ENCODE measurements at regions not wholly inside any gene's neighbourhood (a gene's known extent, or its start where the extent isn't known, plus 50 kb on each side); places are given as distances from the start of the nearest gene placed in this dataset.

GRCh38 chrX:150063138-150063518 lies 124.8 kb upstream of the EOLA2 start (continued):
- TF ChIP-seq ZZZ3 (IDR thresholded peaks at IDR 0.05; ENCODE audit: control insufficient read depth, insufficient read length, low read depth) (no peak), SP1 (IDR thresholded peaks at IDR 0.05; ENCODE audit: low read depth, low read length) (no peak), TAF1 (IDR thresholded peaks at IDR 0.05; ENCODE audit: borderline replicate concordance, low read depth, low read length) (no peak), JUNB (IDR thresholded peaks at IDR 0.05) (no peak), TCF12 (IDR thresholded peaks at IDR 0.05; ENCODE audit: low read depth, low read length) (no peak), SREBF2 (IDR thresholded peaks at IDR 0.05; ENCODE audit: low read length) (no peak), POU2F2 (IDR thresholded peaks at IDR 0.05; ENCODE audit: borderline replicate concordance, low read depth, low read length) (no peak)
- TF ChIP-seq, protein P1, sequence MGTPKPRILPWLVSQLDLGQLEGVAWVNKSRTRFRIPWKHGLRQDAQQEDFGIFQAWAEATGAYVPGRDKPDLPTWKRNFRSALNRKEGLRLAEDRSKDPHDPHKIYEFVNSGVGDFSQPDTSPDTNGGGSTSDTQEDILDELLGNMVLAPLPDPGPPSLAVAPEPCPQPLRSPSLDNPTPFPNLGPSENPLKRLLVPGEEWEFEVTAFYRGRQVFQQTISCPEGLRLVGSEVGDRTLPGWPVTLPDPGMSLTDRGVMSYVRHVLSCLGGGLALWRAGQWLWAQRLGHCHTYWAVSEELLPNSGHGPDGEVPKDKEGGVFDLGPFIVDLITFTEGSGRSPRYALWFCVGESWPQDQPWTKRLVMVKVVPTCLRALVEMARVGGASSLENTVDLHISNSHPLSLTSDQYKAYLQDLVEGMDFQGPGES (IDR thresholded peaks at IDR 0.05): no peak

- ChIA-PET CTCF (no interaction called here), RAD21 (ENCODE audit: unreplicated experiment) (no interaction called here), SMC1A (ENCODE audit: uncharacterized antibody, unreplicated experiment) (no interaction called here), POLR2A (no interaction called here)
- DNase-seq (ENCODE audit: low read depth, low spot score) (no peak), FAIRE-seq (no peak), ATAC-seq (no peak)
- no peaks in the 10 kb centered on the region for H3K27me3 ChIP-seq (replicated peaks in 1 of 2; ENCODE audit: control insufficient read depth in 2 of 2, insufficient read depth in 2 of 2, low read length in 1 of 2)
- H3K4me2 ChIP-seq (ENCODE audit: control insufficient read depth, insufficient read depth): no peak overlapping the region
- H2AFZ ChIP-seq (ENCODE audit: control insufficient read depth, low read depth, low read length): no peak overlapping the region
- no peaks in the 10 kb centered on the region for H4K20me1 ChIP-seq (ENCODE audit: control insufficient read depth, insufficient read depth)
- no peak overlapping the region for H3K27ac ChIP-seq (ENCODE audit: control insufficient read depth, insufficient read depth)
- no peak overlapping the region for H3K4me3 ChIP-seq
- in situ Hi-C loops (cut with MboI): loop anchor here (10.0 kb wide), 1 partner anchor 61 kb away; no protein-coding TSS in a partner anchor
- H3K4me1 ChIP-seq (ENCODE audit: control insufficient read depth, insufficient read depth, low read length): no peaks in the 10 kb centered on the region
- TF ChIP-seq ATF7 (IDR thresholded peaks at IDR 0.05; ENCODE audit: low read depth) (no peak), ESRRA (IDR thresholded peaks at IDR 0.05; ENCODE audit: low read length) (no peak), GABPA (IDR thresholded peaks at IDR 0.05; ENCODE audit: low read depth) (no peak), JUND (IDR thresholded peaks at IDR 0.05; ENCODE audit: low read depth, low read length) (no peak), SPI1 (IDR thresholded peaks at IDR 0.05; ENCODE audit: borderline replicate concordance, insufficient read depth, low read depth, low read length) (peak; percentile 18; the same call in 1 of the 2 replicates), CBFB (IDR thresholded peaks at IDR 0.05; ENCODE audit: low read depth) (no peak)
- TF ChIP-seq, protein P2, sequence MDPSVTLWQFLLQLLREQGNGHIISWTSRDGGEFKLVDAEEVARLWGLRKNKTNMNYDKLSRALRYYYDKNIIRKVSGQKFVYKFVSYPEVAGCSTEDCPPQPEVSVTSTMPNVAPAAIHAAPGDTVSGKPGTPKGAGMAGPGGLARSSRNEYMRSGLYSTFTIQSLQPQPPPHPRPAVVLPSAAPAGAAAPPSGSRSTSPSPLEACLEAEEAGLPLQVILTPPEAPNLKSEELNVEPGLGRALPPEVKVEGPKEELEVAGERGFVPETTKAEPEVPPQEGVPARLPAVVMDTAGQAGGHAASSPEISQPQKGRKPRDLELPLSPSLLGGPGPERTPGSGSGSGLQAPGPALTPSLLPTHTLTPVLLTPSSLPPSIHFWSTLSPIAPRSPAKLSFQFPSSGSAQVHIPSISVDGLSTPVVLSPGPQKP (IDR thresholded peaks at IDR 0.05; ENCODE audit: low read depth, low read length): no peak
- H3K36me3 ChIP-seq (ENCODE audit: control insufficient read depth in 2 of 2, insufficient read depth in 2 of 2, low read length in 1 of 2): no peaks in the 10 kb centered on the region
- H3K9ac ChIP-seq (ENCODE audit: control insufficient read depth, insufficient read depth, low read length): no peak overlapping the region
- intact Hi-C loops (cut with micrococcal nuclease; ENCODE audit: unreplicated experiment): no loop called here
- WGBS (ENCODE audit: insufficient coverage, insufficient replicate concordance, low lambda C conversion rate, missing lambda C conversion rate): 47% methylated on average over 5 of the region's 5 CpGs
- no peaks in the 10 kb centered on the region for H3K79me2 ChIP-seq (ENCODE audit: control insufficient read depth, insufficient read depth, low read length)
- no peaks in the 10 kb centered on the region for H3K9me3 ChIP-seq (replicated peaks; ENCODE audit: control insufficient read depth, insufficient read depth, low read length)
- BruUV-seq (replicated peaks): no TSS peak
Observed at GRCh38 chrX:150063674-150064073, 125.4 kb upstream of the EOLA2 start.
